ENCODE measurements at regions not wholly inside any gene's neighbourhood (a gene's known extent, or its start where the extent isn't known, plus 50 kb on each side); places are given as distances from the start of the nearest gene placed in this dataset.

- no peak; the same call in 1 of the 2 replicates for TF ChIP-seq ZNF564 (CRISPR knock-in tag; IDR thresholded peaks at IDR 0.05)
- no peak for TF ChIP-seq BHLHE40 (IDR thresholded peaks at IDR 0.05; ENCODE audit: low read length)
- TF ChIP-seq ZBTB37 (CRISPR knock-in tag; IDR thresholded peaks at IDR 0.05) = no peak
- TF ChIP-seq MEIS1 (CRISPR knock-in tag; IDR thresholded peaks at IDR 0.05; ENCODE audit: borderline replicate concordance) = no peak
- no peak for TF ChIP-seq PRMT3 (CRISPR knock-in tag; IDR thresholded peaks at IDR 0.05; ENCODE audit: borderline replicate concordance, low read depth)
- TF ChIP-seq ASH2L (IDR thresholded peaks at IDR 0.05; ENCODE audit: insufficient read length, low read depth, low read length) = peak; percentile 91
- TF ChIP-seq ZBTB44 (CRISPR knock-in tag; IDR thresholded peaks at IDR 0.05) = no peak; the same call in 1 of the 2 replicates
- TF ChIP-seq CBX2 (IDR thresholded peaks at IDR 0.05; ENCODE audit: low read depth, low read length) = no peak
- TF ChIP-seq CBX2 (CRISPR knock-in tag; IDR thresholded peaks at IDR 0.05; ENCODE audit: low read depth) = 0 out of 2 replicates have a peak, but pooled peaks have one; percentile 42
- TF ChIP-seq TIGD3 (CRISPR knock-in tag; IDR thresholded peaks at IDR 0.05; ENCODE audit: borderline replicate concordance) = no peak
- no peak for TF ChIP-seq ATM (IDR thresholded peaks at IDR 0.05; ENCODE audit: borderline replicate concordance)
- TF ChIP-seq REL (CRISPR knock-in tag; conservative IDR thresholded peaks at IDR 0.05) = 0 out of 2 replicates have a peak, but pooled peaks have one; percentile 47
- TF ChIP-seq SALL2 (CRISPR knock-in tag; IDR thresholded peaks at IDR 0.05) = peak; percentile 74; the same call in 1 of the 2 replicates
- no peak; the same call in 1 of the 2 replicates for TF ChIP-seq MBD4 (IDR thresholded peaks at IDR 0.05; ENCODE audit: borderline replicate concordance, low read length)
- no peak for TF ChIP-seq ZNF251 (CRISPR knock-in tag; IDR thresholded peaks at IDR 0.05)
- TF ChIP-seq AKNA (CRISPR knock-in tag; IDR thresholded peaks at IDR 0.05; ENCODE audit: borderline replicate concordance) = no peak
- TF ChIP-seq ZNF709 (CRISPR knock-in tag; IDR thresholded peaks at IDR 0.05) = 0 out of 2 replicates have a peak, but pooled peaks have one; percentile 41
- TF ChIP-seq KDM3A (CRISPR knock-in tag; IDR thresholded peaks at IDR 0.05; ENCODE audit: low read depth) = peak; percentile 57; the same call in 1 of the 2 replicates
- TF ChIP-seq WIZ (CRISPR knock-in tag; IDR thresholded peaks at IDR 0.05) = peak; percentile 59; the same call in 1 of the 2 replicates
- no peak for TF ChIP-seq NCOA5 (CRISPR knock-in tag; IDR thresholded peaks at IDR 0.05)
- TF ChIP-seq ZNF792 (CRISPR knock-in tag; IDR thresholded peaks at IDR 0.05) = peak; percentile 77; the same call in 1 of the 2 replicates
These were observed 321.4 kb downstream of the IRS1 start (continued) for GRCh38 chr2:226478109-226478809.
